NCI-H2227 (cell line): ENCODE measurements at regions not wholly inside any gene's neighbourhood (a gene's known extent, or its start where the extent isn't known, plus 50 kb on each side); places are given as distances from the start of the nearest gene placed in this dataset.
A peak's percentile ranks its signal among the peaks of the same experiment; 100 is the strongest.
"Not testable (repeated sequence)": the region's sequence is repeated elsewhere in the genome, so short reads cannot be mapped to it uniquely, and the experiment has no call there.

Experiments
- DNase-seq: peaks from one replicate; lab custom pipeline; 2025; ENCODE audit not compliant: unreplicated experiment; lab: John Stamatoyannopoulos, UW

GRCh38 chr16:77060614-77061013 is 130.4 kb upstream of the MON1B start:
- DNase-seq, result no peak

GRCh38 chr16:77062878-77063675 is 127.9 kb upstream of the MON1B start:
- peak; percentile 7 for DNase-seq

- DNase-seq, result no peak
These were observed 127.3 kb upstream of the MON1B start for GRCh38 chr16:77063676-77064016.

- DNase-seq, result no peak
These were observed 127.0 kb upstream of the MON1B start for GRCh38 chr16:77064037-77064436.

- DNase-seq, result no peak
These were observed 124.0 kb upstream of the MON1B start for GRCh38 chr16:77066896-77067496.

GRCh38 chr16:77067900-77068299 is 123.1 kb upstream of the MON1B start:
- DNase-seq, result peak; percentile 24

- no peak for DNase-seq
These were observed 122.6 kb upstream of the MON1B start for GRCh38 chr16:77068402-77068801.

GRCh38 chr16:77069929-77070328 is 121.1 kb upstream of the MON1B start:
- DNase-seq, result no peak

GRCh38 chr16:77070683-77071082 is 120.3 kb upstream of the MON1B start:
- DNase-seq, result no peak

GRCh38 chr16:77076839-77077238 is 114.2 kb upstream of the MON1B start:
- DNase-seq, result no peak

GRCh38 chr16:77077256-77077922 is 113.6 kb upstream of the MON1B start:
- DNase-seq, result no peak

GRCh38 chr16:77085981-77086380 is 105.0 kb upstream of the MON1B start:
- DNase-seq, result no peak

- DNase-seq, result no peak
These were observed 100.9 kb upstream of the MON1B start for GRCh38 chr16:77090062-77090461.

- DNase-seq, result no peak
These were observed 97.7 kb upstream of the MON1B start for GRCh38 chr16:77093309-77093708.

- DNase-seq, result no peak
These were observed 97.0 kb upstream of the MON1B start for GRCh38 chr16:77093999-77094398.

GRCh38 chr16:77111056-77111565 is 79.9 kb upstream of the MON1B start:
- DNase-seq, result no peak

- no peak for DNase-seq
These were observed 78.2 kb upstream of the MON1B start for GRCh38 chr16:77112746-77113145.

GRCh38 chr16:77113835-77114234 is 77.2 kb upstream of the MON1B start:
- no peak for DNase-seq

GRCh38 chr16:77114361-77114760 is 76.6 kb upstream of the MON1B start:
- not testable (repeated sequence) for DNase-seq

GRCh38 chr16:77116856-77117255 is 74.1 kb upstream of the MON1B start:
- DNase-seq, result no peak

GRCh38 chr16:77117707-77118106 is 73.3 kb upstream of the MON1B start:
- DNase-seq, result no peak

- DNase-seq, result no peak
These were observed 59.6 kb upstream of the MON1B start for GRCh38 chr16:77131398-77131797.
